ENCODE measurements at regions not wholly inside any gene's neighbourhood (a gene's known extent, or its start where the extent isn't known, plus 50 kb on each side); places are given as distances from the start of the nearest gene placed in this dataset.

DNA sequence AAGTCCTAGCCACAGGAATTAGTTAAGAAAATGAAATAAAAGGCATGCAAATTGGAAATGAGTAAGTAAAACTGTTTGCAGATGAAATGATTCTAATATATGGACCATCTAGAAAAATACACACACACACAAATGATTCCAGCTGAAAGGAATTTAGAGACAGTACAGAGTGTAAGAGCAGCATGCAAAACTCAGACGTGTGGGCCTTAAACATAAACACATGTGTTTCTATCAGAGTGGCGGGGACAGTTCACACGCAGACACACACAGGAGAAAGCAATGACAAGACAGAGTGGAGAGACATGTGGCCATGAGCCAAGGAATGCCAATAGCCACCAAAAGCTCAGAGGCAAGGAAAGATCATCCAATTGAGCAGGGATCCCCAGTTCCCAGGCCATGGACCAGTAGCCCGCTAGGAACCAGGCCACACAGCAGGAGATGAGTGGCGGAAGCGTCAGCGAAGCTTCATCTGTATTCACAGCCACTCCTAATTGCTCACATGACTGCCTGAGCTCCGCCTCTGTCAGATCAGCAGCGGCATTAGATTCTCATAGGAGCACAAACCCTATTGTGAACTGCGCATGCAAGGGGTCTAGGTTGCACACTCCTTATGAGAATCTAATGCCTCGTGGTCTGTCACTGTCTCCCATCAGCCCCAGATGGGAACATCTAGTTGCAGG lies 155.4 kb downstream of the ARL4C start:
- peaks cover 13% of the 10 kb centered on the region for H3K4me1 Mint-ChIP-seq
- CTCF ChIA-PET, result interaction anchor here (1.4 kb wide), 2 partner anchors 10 to 30 kb away, joined by 3 read pairs; no protein-coding TSS in a partner anchor

DNA sequence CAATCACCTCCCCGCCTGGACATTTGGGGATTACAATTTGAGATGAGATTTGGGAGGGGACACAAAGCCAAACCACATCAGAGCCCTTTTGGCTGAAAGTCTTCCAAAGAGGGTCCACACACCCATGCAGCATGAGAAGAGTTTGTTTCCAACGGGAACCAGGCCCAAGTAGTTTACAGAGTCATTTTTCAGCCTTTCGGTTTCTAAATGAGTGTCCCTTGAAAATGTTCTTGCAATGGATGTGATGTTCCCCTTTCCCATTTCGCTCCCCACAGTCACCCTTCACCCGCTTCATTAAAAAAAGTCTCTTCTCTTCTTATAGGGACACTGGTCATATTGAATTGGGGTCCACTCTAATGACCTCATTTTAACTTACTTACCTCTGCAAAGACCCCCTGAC lies 157.4 kb downstream of the ARL4C start:
- ATAC-seq (no peak), DNase-seq (no peak)
- Mint-ChIP-seq H3K4me3 (no peak overlapping the region), H3K27ac (no peak overlapping the region), H3K4me1 (peaks cover 15% of the 10 kb centered on the region), H3K9me3 (ENCODE audit: low read depth) (peaks cover 6% of the 10 kb centered on the region), H3K27me3 (no peaks in the 10 kb centered on the region), H3K36me3 (peaks cover 18% of the 10 kb centered on the region)
- CTCF ChIA-PET, result interaction anchor here (1.4 kb wide), 1 partner anchor 33 kb away, joined by 3 read pairs; no protein-coding TSS in a partner anchor

More for the DNA sequence above, 155.4 kb downstream of the ARL4C start:
- DNase-seq (no peak), ATAC-seq (no peak)
- Mint-ChIP-seq H3K27ac (no peak overlapping the region), H3K27me3 (no peaks in the 10 kb centered on the region), H3K4me3 (no peak overlapping the region), H3K36me3 (peaks cover 22% of the 10 kb centered on the region), H3K9me3 (ENCODE audit: low read depth) (peaks cover 6% of the 10 kb centered on the region)

DNA sequence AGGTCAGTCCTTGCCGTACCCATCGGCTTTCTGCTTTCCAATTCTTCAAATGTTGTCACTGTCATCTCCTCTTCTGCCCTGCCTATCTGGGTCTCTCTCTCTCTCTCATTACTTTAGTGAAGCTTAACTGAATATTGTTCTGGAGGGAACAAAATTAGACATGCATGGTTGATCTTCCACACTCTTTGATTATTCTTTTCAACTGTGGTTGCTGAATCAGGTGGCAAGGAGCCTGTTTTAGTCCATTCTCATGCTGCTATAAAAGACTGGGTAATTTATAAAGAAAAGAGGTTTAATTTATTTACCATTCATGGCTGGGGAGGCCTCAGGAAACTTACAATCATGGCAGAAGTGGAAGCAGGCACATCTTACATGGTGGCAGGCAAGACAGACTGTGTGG lies 157.9 kb downstream of the ARL4C start:
- no peaks in the 10 kb centered on the region for H3K27me3 Mint-ChIP-seq
- CTCF ChIA-PET, result no interaction called here
- peaks cover 12% of the 10 kb centered on the region for H3K4me1 Mint-ChIP-seq
- DNase-seq (no peak), ATAC-seq (no peak)
- H3K9me3 Mint-ChIP-seq (ENCODE audit: low read depth), result peaks cover 6% of the 10 kb centered on the region
- no peak overlapping the region for H3K4me3 Mint-ChIP-seq
- H3K36me3 Mint-ChIP-seq, result peaks cover 18% of the 10 kb centered on the region
- no peak overlapping the region for H3K27ac Mint-ChIP-seq

DNA sequence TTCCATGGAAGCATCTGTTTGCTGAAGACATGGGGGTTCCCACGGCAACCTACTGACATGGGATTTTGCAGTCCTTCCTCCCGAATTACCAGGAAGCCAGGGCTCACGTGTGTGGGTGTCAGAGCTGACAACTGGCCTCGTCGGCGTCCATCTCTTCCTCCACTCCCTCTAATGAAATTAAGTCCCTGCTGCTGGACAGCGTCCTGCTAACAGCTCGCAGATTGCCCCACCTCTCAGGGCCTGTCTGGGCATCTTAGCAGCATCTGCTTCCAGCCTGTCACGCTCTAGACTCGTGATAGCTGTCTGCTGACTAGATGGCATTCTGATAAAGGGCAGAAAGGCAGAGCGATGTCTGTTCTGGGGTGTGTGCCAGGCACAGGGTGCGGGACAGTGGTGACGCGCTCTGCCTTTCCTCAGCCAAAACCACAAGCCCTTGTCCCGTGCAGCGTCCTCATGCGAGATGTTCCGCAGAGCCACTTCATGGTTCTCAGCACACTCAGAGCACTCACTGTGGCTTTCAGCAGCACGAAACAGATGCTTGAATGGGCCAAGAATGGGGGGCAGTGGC lies 161.1 kb downstream of the ARL4C start:
- CTCF ChIA-PET, result interaction anchor here (1.2 to 1.4 kb wide), 2 partner anchors 44 to 165 kb away, joined by 3 to 4 read pairs; no protein-coding TSS in a partner anchor
- peak; percentile 53 for ATAC-seq
- Mint-ChIP-seq H3K4me1 (peaks cover 12% of the 10 kb centered on the region), H3K27me3 (no peaks in the 10 kb centered on the region), H3K9me3 (ENCODE audit: low read depth) (peaks cover 6% of the 10 kb centered on the region), H3K4me3 (no peak overlapping the region), H3K27ac (peak overlapping the region; percentile 37), H3K36me3 (peaks cover 16% of the 10 kb centered on the region)
- no peak for DNase-seq

DNA sequence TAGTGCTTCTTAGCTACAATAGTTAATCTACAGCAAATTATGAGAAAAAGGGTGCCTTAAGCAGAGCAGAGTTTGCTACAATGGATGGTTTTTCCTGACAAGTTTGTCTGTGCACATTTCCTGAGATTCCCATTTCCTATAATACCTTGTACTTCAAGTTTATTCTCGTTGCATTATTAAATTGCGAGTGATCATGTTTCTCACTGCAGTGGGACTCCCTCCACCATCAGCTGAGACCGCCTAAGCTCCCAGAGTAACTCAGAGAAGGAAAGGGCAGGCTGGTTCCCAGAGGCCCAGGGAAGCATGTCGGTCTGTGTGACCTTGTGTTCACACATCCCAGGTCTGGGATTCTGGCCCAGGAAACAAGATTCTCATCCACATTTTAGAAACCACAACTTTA lies 162.1 kb downstream of the ARL4C start:
- Mint-ChIP-seq H3K27me3 (no peaks in the 10 kb centered on the region), H3K27ac (no peak overlapping the region), H3K4me1 (peaks cover 12% of the 10 kb centered on the region), H3K9me3 (ENCODE audit: low read depth) (peaks cover 6% of the 10 kb centered on the region), H3K36me3 (peaks cover 10% of the 10 kb centered on the region), H3K4me3 (no peak overlapping the region)
- DNase-seq, result no peak
- no peak for ATAC-seq
- CTCF ChIA-PET, result interaction anchor here (0.9 to 1.4 kb wide), 3 partner anchors 9 to 166 kb away, joined by 3 to 4 read pairs (median 4); no protein-coding TSS in a partner anchor

DNA sequence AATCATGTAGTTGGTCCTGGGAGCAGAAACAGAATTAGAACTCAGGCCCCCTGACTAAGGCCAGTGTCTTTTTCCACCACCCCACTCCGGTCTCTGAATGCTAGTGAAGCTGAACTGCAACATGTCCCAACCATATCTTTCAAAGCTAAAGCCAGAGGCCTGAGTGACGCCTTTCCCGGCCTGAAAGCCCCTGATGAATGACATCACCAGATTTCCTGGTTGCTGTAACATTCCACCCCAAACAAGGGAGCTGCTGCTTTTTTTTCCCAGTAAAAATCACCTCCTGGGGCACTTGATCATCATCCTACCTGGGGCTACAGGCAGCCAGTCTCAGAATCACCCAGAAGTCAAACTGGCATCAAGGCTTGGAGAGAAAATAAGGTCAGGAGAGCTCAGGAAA lies 162.7 kb downstream of the ARL4C start:
- DNase-seq, result no peak
- Mint-ChIP-seq H3K4me3 (no peak overlapping the region), H3K4me1 (peaks cover 6% of the 10 kb centered on the region), H3K27me3 (no peaks in the 10 kb centered on the region), H3K27ac (no peak overlapping the region), H3K9me3 (ENCODE audit: low read depth) (peaks cover 4% of the 10 kb centered on the region), H3K36me3 (peaks cover 4% of the 10 kb centered on the region)
- CTCF ChIA-PET, result interaction anchor here (0.9 to 1.4 kb wide), 2 partner anchors 10 to 43 kb away, joined by 3 to 4 read pairs; no protein-coding TSS in a partner anchor
- ATAC-seq, result no peak

DNA sequence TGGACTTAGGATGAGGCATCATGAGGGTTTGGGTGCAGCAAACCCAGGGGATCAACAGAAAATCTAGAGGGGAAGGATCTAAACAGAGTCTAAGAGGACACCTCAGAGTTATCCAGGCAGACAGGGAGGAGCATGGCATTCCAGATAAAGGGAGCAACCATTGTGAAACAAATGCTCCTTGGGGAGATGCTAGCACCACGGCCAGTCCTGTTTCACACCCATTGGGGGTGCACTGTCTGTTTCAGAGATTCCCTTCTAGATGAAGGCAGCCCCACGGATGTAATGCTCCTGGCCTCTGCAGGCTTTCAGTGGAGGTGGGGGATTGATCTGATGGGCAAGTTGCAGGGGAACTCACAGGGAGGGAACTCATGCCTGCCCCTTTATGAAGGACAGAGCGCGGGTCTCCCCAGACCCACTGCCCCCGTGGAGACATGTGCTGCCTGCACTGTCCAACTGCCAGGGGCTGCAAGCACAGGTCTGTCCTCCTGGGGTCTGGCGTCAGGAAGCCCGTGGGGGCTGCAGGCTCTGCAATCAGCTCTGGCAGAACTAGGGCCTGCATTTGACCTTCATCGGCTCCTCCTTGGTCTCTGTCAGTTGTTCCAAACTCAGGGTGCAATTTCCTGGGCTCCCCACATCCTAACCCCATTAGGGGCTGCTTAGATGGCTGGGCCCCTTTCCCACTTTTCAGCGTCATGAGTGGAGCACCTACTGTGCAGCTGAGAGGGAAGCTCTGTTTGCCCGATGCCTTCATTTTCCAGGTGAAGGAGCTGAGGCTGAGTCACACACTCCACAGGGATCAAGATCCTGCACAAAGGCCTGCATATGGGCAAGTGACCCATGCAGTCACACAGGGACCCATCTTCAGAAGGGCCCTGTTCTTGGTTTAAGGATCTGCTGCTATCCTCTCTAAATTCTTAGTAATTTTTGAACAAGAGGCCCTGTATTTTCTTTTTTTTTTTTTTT lies 163.4 kb downstream of the ARL4C start:
- H3K27ac Mint-ChIP-seq, result no peak overlapping the region
- ATAC-seq, result no peak
- CTCF ChIA-PET, result no interaction called here
- H3K27me3 Mint-ChIP-seq, result no peaks in the 10 kb centered on the region
- peaks cover 6% of the 10 kb centered on the region for H3K4me1 Mint-ChIP-seq
- no peaks in the 10 kb centered on the region for H3K9me3 Mint-ChIP-seq (ENCODE audit: low read depth)
- H3K36me3 Mint-ChIP-seq, result no peaks in the 10 kb centered on the region
- H3K4me3 Mint-ChIP-seq, result no peak overlapping the region
- no peak for DNase-seq

DNA sequence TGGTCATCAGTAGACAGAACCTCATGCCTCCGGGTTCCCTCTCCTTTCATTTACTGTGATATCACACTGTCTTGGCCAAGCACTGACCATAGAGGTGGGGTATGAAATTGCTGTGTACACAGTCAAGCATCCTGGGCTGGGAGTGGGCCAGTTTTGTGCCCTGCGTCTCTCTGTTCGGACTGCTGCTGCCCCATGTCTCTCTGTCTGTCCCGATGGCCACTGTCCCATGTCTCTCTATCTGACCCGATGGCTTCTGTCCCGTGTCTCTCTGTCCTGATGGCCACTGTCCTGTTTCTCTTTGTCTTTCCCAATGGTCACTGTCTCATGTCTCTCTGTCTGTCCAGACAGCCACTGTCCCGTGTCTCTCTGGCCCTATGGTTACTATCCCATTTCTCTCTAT lies 164.9 kb downstream of the ARL4C start:
- DNase-seq (no peak), ATAC-seq (no peak)
- H3K4me3 Mint-ChIP-seq, result no peak overlapping the region
- CTCF ChIA-PET, result no interaction called here
- no peaks in the 10 kb centered on the region for H3K9me3 Mint-ChIP-seq (ENCODE audit: low read depth)
- H3K36me3 Mint-ChIP-seq, result no peaks in the 10 kb centered on the region
- H3K27me3 Mint-ChIP-seq, result no peaks in the 10 kb centered on the region
- peaks cover 12% of the 10 kb centered on the region for H3K4me1 Mint-ChIP-seq
- H3K27ac Mint-ChIP-seq, result no peak overlapping the region

DNA sequence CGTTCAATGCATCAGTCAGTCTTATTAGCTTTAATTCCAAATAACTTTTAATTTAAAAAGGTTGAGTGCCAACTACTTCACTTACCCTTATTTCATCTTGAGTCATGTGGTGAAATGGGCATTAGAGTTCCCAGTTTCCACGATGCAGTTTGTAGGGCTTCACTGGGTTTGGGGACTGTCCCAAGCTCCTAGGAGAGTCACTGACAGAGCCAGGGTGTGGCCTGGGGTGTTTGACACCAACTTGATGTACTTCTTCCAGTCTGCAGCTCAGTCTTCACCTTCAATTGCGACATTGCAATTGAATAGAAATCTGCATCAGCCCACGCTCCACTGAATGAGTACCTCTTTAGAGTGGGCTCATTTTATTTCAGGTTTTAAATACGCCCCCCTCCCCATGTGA lies 165.3 kb downstream of the ARL4C start:
- no peak for DNase-seq
- no peaks in the 10 kb centered on the region for H3K36me3 Mint-ChIP-seq
- CTCF ChIA-PET, result no interaction called here
- H3K27me3 Mint-ChIP-seq, result no peaks in the 10 kb centered on the region
- H3K4me1 Mint-ChIP-seq, result peaks cover 13% of the 10 kb centered on the region
- no peak overlapping the region for H3K27ac Mint-ChIP-seq
- no peaks in the 10 kb centered on the region for H3K9me3 Mint-ChIP-seq (ENCODE audit: low read depth)
- no peak for ATAC-seq
- H3K4me3 Mint-ChIP-seq, result no peak overlapping the region

DNA sequence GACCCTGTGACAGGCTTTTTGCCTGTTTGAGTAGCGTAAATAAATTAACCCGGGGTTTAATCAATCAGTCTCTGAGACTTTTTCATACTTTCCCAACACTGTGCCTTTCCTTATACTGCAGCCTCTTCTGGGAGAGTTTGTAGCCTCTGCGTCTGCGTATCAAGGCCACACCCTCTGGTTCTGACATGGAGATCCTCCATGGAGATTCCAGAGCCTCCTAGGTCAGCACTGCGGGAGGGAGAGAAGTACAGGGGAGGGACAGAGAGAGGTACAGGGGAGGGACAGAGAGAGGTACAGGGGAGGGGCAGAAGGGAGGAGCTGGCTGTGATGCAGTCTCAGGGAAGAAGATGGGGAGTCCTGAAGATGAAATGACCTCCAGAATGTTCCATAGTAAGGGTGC lies 166.0 kb downstream of the ARL4C start:
- H3K27me3 Mint-ChIP-seq, result no peaks in the 10 kb centered on the region
- CTCF ChIA-PET, result no interaction called here

DNA sequence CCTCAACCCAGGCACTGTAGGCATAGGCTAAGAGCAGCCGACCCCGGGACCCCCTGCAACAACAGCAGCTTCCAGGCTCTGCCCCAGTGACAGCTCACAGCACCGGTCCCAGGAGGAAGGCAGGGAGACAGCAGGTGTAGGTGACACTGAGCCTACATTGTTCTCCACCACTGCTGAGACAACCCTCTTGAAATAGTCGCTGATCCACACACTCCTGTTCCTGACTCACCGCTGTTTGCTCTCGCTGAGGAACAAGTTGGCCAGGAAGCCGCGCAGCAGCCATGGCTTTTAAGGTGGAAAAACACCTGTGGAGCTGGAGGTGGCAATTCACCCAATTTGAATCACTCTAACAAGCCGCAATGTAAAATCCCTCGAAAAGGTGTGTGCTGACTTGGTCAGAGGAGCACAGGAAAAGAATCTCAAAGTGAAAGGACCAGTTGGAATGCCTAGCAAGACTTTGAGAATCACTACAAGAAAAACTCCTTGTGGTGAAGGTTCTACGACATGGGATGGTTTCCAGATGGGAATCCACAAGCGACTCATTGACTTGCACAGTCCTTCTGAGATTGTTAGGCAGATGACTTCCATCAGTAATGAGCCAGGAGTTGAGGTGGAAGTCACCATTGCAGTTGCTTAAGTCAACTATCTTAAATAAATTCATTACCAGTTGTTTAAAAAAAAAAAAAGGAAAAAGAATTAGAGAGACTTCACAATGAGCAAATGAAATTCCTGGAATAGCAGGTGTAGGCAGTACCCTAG lies 167.5 kb downstream of the ARL4C start:
- Mint-ChIP-seq H3K36me3 (peaks cover 2% of the 10 kb centered on the region), H3K27me3 (no peaks in the 10 kb centered on the region), H3K4me3 (no peak overlapping the region), H3K9me3 (ENCODE audit: low read depth) (peaks cover 2% of the 10 kb centered on the region), H3K4me1 (peaks cover 10% of the 10 kb centered on the region), H3K27ac (no peak overlapping the region)
- CTCF ChIA-PET, result no interaction called here
- ATAC-seq (no peak), DNase-seq (no peak)

More for the DNA sequence above, 166.0 kb downstream of the ARL4C start:
- no peak for DNase-seq
- Mint-ChIP-seq H3K27ac (no peak overlapping the region), H3K4me3 (no peak overlapping the region), H3K4me1 (peaks cover 10% of the 10 kb centered on the region), H3K9me3 (ENCODE audit: low read depth) (no peaks in the 10 kb centered on the region), H3K36me3 (no peaks in the 10 kb centered on the region)
- no peak for ATAC-seq

DNA sequence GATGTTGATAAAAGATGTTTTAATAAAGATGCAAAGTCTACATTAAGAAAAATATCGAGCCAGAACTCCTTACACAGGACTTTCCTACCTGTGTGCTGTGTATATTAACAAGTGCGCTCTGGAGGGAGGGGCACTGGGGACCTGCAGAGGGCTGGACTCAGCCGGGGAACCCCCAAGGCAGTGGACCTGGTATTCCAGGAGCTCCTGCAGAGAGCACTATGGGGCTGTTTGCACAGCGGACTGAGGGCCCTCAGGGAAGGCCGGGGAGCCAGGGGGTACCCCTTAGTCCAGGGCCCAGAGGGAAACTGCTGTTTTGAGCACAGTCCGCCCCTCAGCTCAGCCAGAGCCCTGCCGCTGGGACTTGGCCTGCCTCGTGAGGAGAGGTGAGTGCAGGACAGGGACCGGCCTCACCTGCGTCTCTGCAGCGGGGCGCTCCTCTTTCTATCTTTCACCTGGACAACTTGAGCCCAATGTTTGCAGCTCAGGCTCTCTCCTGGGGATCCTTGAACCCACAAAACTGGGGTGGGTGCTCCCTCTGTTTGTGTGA lies 168.4 kb downstream of the ARL4C start:
- Mint-ChIP-seq H3K4me3 (no peak overlapping the region), H3K36me3 (peaks cover 2% of the 10 kb centered on the region), H3K4me1 (peaks cover 19% of the 10 kb centered on the region), H3K9me3 (ENCODE audit: low read depth) (peaks cover 2% of the 10 kb centered on the region), H3K27me3 (no peaks in the 10 kb centered on the region), H3K27ac (no peak overlapping the region)
- ATAC-seq (no peak), DNase-seq (no peak)
- CTCF ChIA-PET, result no interaction called here

DNA sequence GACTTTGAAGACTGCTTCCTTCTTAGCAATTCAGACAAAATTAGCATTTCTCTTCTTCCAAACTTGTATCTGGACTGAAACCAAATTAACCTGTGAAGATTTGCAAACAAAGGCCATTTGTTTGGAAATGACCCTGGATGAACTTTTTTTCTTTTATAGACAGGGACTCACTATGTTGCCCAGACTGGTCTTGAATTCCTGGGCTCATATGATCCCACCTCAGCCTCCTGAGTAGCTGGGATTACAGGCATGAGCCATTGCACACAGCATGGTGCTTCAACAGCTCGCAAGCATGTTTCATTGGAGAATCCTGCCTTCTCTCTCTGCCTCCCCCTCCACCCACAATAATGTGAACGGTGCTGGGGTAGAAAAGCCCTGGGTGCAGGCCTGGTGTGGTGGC lies 170.2 kb downstream of the ARL4C start:
- H3K27ac Mint-ChIP-seq, result no peak overlapping the region
- no peak for ATAC-seq
- peaks cover 30% of the 10 kb centered on the region for H3K4me1 Mint-ChIP-seq
- peaks cover 2% of the 10 kb centered on the region for H3K9me3 Mint-ChIP-seq (ENCODE audit: low read depth)
- CTCF ChIA-PET, result no interaction called here
- DNase-seq, result no peak
- peaks cover 4% of the 10 kb centered on the region for H3K36me3 Mint-ChIP-seq
- no peak overlapping the region for H3K4me3 Mint-ChIP-seq
- no peaks in the 10 kb centered on the region for H3K27me3 Mint-ChIP-seq
